ENCODE measurements at regions not wholly inside any gene's neighbourhood (a gene's known extent, or its start where the extent isn't known, plus 50 kb on each side); places are given as distances from the start of the nearest gene placed in this dataset.

GRCh38 chr2:105181282-105181681, 60.3 kb upstream of the GPR45 start:
- TF ChIP-seq CTCF (IDR thresholded peaks at IDR 0.05) (no peak), POLR2A (IDR thresholded peaks at IDR 0.05) (no peak)
